ENCODE measurements at regions not wholly inside any gene's neighbourhood (a gene's known extent, or its start where the extent isn't known, plus 50 kb on each side); places are given as distances from the start of the nearest gene placed in this dataset.
"Not testable (repeated sequence)": the region's sequence is repeated elsewhere in the genome, so short reads cannot be mapped to it uniquely, and the experiment has no call there.

DNA sequence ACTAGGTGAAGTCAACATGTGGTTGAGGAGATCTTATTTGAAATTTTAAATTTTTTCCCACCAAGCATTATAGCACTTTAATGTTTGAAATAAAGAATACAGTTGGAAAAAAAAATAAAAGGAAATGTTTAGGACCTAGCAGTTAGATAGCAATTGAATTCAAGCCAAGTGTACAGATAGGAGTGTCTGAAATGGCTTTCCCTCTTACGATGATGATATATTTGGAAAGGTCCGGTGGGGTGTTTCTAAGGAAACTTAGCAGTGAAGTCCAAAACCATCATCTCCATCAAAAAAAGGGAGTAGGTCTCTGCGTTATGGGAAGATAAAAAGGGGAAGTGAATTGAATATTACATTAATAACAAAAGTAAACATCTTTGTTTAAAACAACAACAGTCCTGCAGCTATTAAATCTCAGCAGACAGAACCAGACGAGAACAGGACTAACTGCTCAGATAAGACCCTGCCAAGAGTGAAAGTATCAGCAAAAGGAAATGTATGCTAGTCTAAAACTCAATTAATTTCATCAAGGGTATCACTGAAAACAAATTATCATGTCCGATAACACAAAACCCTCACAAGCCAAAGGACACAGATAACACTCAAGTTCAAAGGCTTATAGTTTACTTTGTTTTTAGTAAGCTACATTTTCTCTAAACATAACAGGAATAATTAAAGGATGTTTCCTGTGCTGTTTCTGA, 242.0 kb downstream of the BMP4 start:
- Histone ChIP-seq H3K4me1 (ENCODE audit: control insufficient read depth in 2 of 3, insufficient read depth in 2 of 3, low read depth in 1 of 3, low read length in 3 of 3) (peaks cover 0 to 2% (median 0%) of the 10 kb centered on the region in 3 donors), H3K27ac (ENCODE audit: low read depth in 2 of 2, low read length in 2 of 2) (no peak overlapping the region), H3K9me3 (ENCODE audit: control insufficient read depth in 2 of 3, insufficient read depth in 1 of 3, low read length in 3 of 3) (no peaks in the 10 kb centered on the region), H3K27me3 (ENCODE audit: control insufficient read depth, insufficient read depth, low read length) (no peaks in the 10 kb centered on the region), H3K36me3 (ENCODE audit: control insufficient read depth in 2 of 3, insufficient read depth in 3 of 3, low read length in 3 of 3) (no peaks in the 10 kb centered on the region), H3K9ac (ENCODE audit: low read length in 3 of 3) (no peak overlapping the region), H3K4me3 (ENCODE audit: low read length in 3 of 3) (peak overlapping the region in 1 of 3 donors; percentile 21)
- peak in 2 of 5 donors; percentile 39 to 74 for DNase-seq
- TF ChIP-seq, protein P1, sequence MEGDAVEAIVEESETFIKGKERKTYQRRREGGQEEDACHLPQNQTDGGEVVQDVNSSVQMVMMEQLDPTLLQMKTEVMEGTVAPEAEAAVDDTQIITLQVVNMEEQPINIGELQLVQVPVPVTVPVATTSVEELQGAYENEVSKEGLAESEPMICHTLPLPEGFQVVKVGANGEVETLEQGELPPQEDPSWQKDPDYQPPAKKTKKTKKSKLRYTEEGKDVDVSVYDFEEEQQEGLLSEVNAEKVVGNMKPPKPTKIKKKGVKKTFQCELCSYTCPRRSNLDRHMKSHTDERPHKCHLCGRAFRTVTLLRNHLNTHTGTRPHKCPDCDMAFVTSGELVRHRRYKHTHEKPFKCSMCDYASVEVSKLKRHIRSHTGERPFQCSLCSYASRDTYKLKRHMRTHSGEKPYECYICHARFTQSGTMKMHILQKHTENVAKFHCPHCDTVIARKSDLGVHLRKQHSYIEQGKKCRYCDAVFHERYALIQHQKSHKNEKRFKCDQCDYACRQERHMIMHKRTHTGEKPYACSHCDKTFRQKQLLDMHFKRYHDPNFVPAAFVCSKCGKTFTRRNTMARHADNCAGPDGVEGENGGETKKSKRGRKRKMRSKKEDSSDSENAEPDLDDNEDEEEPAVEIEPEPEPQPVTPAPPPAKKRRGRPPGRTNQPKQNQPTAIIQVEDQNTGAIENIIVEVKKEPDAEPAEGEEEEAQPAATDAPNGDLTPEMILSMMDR (IDR thresholded peaks at IDR 0.05; ENCODE audit: borderline replicate concordance, extremely low read depth, insufficient read depth), result no peak
- intact Hi-C loops (cut with DNase I), result no loop called here
- peak; percentile 8 for FAIRE-seq

DNA sequence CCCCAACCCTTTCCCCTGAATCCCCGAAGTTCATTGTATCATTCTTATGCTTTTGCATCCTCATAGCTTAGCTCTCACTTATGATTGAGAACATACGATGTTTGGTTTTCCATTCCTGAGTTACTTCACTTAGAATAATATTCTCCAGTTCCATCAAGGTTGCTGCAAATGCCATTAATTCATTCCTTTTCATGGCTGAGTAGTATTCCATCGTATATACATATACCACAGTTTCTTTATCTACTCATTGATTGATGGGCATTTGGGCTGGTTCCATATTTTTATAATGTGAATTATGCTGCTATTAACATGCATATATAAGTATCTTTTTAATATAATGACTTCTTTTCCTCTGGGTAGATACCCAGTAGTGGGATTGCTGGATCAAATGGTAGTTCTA, 243.7 kb downstream of the BMP4 start:
- H3K9me3 ChIP-seq (ENCODE audit: control insufficient read depth in 2 of 3, insufficient read depth in 1 of 3, low read length in 3 of 3); FAIRE-seq; DNase-seq; H3K27me3 ChIP-seq (ENCODE audit: control insufficient read depth, insufficient read depth, low read length); intact Hi-C loops (cut with DNase I); H3K36me3 ChIP-seq (ENCODE audit: control insufficient read depth in 2 of 3, insufficient read depth in 3 of 3, low read length in 3 of 3); H3K27ac ChIP-seq (ENCODE audit: low read depth in 2 of 2, low read length in 2 of 2); H3K4me1 ChIP-seq (ENCODE audit: control insufficient read depth in 2 of 3, insufficient read depth in 2 of 3, low read depth in 1 of 3, low read length in 3 of 3); H3K4me3 ChIP-seq (ENCODE audit: low read length in 3 of 3); H3K9ac ChIP-seq (ENCODE audit: low read length in 3 of 3): not testable (repeated sequence)

- intact Hi-C loops (cut with DNase I), result no loop called here
- Histone ChIP-seq H3K4me3 (ENCODE audit: low read length in 3 of 3) (no peak overlapping the region), H3K27ac (ENCODE audit: low read depth in 2 of 2, low read length in 2 of 2) (no peak overlapping the region), H3K27me3 (ENCODE audit: control insufficient read depth, insufficient read depth, low read length) (no peaks in the 10 kb centered on the region), H3K4me1 (ENCODE audit: control insufficient read depth in 2 of 3, insufficient read depth in 2 of 3, low read depth in 1 of 3, low read length in 3 of 3) (peaks cover 0 to 2% (median 0%) of the 10 kb centered on the region in 3 donors), H3K9ac (ENCODE audit: low read length in 3 of 3) (no peak overlapping the region), H3K36me3 (ENCODE audit: control insufficient read depth in 2 of 3, insufficient read depth in 3 of 3, low read length in 3 of 3) (no peaks in the 10 kb centered on the region), H3K9me3 (ENCODE audit: control insufficient read depth in 2 of 3, insufficient read depth in 1 of 3, low read length in 3 of 3) (no peaks in the 10 kb centered on the region)
- FAIRE-seq (no peak), DNase-seq (no peak)
- TF ChIP-seq, protein P1 (IDR thresholded peaks at IDR 0.05; ENCODE audit: borderline replicate concordance, extremely low read depth, insufficient read depth), result no peak
Observed at GRCh38 chr14:53711205-53711604, 245.4 kb downstream of the BMP4 start.

DNA sequence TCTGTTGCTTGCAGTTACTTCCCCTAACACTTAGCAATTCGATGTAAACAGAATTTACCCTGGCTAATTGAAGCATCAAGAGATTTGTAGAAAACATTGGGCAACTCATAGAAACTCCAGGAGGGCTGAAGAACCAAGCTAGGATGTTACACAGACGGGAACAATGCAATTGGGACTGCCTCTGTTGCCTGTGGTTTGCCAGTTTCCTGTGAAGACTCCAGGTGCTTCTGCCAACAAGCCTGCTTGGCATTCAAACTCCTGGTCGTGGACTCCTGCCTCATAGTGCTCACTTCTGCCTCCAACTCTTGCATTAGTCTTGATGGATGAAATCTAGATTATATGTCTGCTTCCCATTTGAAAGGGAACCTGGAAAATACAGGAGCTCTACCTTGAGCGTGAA, 246.0 kb downstream of the BMP4 start:
- intact Hi-C loops (cut with DNase I), result no loop called here
- no peaks in the 10 kb centered on the region for H3K9me3 ChIP-seq (ENCODE audit: control insufficient read depth in 2 of 3, insufficient read depth in 1 of 3, low read length in 3 of 3)
- peaks cover 0 to 2% (median 0%) of the 10 kb centered on the region in 3 donors for H3K4me1 ChIP-seq (ENCODE audit: control insufficient read depth in 2 of 3, insufficient read depth in 2 of 3, low read depth in 1 of 3, low read length in 3 of 3)
- H3K4me3 ChIP-seq (ENCODE audit: low read length in 3 of 3), result no peak overlapping the region
- no peaks in the 10 kb centered on the region for H3K36me3 ChIP-seq (ENCODE audit: control insufficient read depth in 2 of 3, insufficient read depth in 3 of 3, low read length in 3 of 3)
- no peak for FAIRE-seq
- H3K9ac ChIP-seq (ENCODE audit: low read length in 3 of 3), result no peak overlapping the region
- no peak for DNase-seq
- no peaks in the 10 kb centered on the region for H3K27me3 ChIP-seq (ENCODE audit: control insufficient read depth, insufficient read depth, low read length)
- no peak overlapping the region for H3K27ac ChIP-seq (ENCODE audit: low read depth in 2 of 2, low read length in 2 of 2)
- TF ChIP-seq, protein P1 (IDR thresholded peaks at IDR 0.05; ENCODE audit: borderline replicate concordance, extremely low read depth, insufficient read depth), result no peak
